Femur (tissue), 1 donor: ENCODE measurements at regions not wholly inside any gene's neighbourhood (a gene's known extent, or its start where the extent isn't known, plus 50 kb on each side); places are given as distances from the start of the nearest gene placed in this dataset.

Experiments
- DNase-seq: peaks from one replicate; pipeline ENCODE4 v3.0.0-alpha.2; 2017

GRCh38 chr15:37880835-37881153 is 53.6 kb upstream of the TMCO5A start:
- no peak for DNase-seq

GRCh38 chr15:37881237-37882013 is 53.0 kb upstream of the TMCO5A start:
- no peak for DNase-seq

- no peak for DNase-seq
Observed at GRCh38 chr15:37882640-37883039, 51.8 kb upstream of the TMCO5A start.
